ENCODE measurements at regions not wholly inside any gene's neighbourhood (a gene's known extent, or its start where the extent isn't known, plus 50 kb on each side); places are given as distances from the start of the nearest gene placed in this dataset.

DNA sequence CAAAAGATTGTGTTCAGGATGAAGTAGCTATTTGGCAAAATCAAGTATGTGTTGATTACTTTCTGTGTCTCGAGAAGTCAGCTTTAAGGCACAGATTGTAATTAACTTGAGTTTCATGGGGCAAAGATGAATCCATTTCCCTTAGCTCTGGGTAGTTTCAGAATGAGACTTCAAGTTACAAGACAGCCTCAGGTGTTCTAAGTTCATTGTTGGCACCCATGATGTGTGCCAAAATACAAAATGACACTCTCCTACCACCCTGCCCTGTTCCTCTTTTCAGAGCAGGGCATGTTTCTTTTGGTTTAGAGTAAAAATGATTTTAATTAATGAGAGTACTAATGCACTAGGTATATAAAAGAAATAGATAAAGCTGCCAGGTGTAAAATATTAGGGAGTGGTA lies 797.6 kb upstream of the POT1 start:
- in situ Hi-C loops (cut with MboI; ENCODE audit: low pct_unique_long_range_greater_than_20kb, low sequenced_read_pairs, unreplicated experiment), result no loop called here
- TF ChIP-seq, protein P1, sequence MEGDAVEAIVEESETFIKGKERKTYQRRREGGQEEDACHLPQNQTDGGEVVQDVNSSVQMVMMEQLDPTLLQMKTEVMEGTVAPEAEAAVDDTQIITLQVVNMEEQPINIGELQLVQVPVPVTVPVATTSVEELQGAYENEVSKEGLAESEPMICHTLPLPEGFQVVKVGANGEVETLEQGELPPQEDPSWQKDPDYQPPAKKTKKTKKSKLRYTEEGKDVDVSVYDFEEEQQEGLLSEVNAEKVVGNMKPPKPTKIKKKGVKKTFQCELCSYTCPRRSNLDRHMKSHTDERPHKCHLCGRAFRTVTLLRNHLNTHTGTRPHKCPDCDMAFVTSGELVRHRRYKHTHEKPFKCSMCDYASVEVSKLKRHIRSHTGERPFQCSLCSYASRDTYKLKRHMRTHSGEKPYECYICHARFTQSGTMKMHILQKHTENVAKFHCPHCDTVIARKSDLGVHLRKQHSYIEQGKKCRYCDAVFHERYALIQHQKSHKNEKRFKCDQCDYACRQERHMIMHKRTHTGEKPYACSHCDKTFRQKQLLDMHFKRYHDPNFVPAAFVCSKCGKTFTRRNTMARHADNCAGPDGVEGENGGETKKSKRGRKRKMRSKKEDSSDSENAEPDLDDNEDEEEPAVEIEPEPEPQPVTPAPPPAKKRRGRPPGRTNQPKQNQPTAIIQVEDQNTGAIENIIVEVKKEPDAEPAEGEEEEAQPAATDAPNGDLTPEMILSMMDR (IDR thresholded peaks at IDR 0.05; ENCODE audit: extremely low read depth, insufficient read depth, missing control alignments), result no peak
- no peak for DNase-seq (ENCODE audit: low spot score)

DNA sequence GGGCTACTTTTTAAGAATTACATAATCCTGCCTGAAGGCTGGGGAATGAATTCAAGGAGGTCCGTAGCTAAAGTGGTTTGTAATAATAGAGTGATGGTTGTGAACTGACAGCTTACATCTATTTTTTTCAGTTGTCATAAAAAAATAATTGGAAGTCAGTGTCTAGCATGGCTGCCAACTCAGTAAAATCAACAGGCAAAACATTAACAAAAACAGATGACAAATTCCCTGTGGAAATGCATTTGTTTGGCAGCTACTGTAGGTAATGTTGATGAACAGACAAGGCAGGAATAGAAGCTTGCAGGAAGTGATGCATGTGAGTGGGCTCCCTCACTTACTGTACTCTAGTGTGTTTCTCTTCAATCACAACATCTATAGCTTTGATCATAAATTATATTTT lies 766.0 kb upstream of the POT1 start:
- no peak for DNase-seq (ENCODE audit: low spot score)
- in situ Hi-C loops (cut with MboI; ENCODE audit: low pct_unique_long_range_greater_than_20kb, low sequenced_read_pairs, unreplicated experiment), result no loop called here
- TF ChIP-seq, protein P1 (IDR thresholded peaks at IDR 0.05; ENCODE audit: extremely low read depth, insufficient read depth, missing control alignments), result no peak

DNA sequence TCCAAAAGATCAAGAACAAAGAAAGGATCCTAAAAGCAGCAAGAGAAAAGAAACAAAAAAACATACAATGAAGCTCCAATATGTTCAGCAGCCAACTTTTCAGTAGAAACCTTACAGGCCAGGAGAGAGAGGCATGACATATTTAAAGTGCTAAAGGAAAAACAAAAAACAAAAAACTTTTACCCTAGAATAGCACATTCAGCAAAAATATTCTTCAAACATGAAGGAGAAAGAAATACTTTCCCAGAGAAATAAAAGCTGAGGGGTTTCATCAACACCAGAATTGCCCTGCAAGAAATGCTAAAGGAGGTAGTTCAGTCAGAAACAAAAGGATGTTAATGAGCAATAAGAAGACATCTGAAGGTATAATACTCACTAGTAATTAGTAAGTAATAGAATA lies 753.5 kb upstream of the POT1 start:
- TF ChIP-seq, protein P1 (IDR thresholded peaks at IDR 0.05; ENCODE audit: extremely low read depth, insufficient read depth, missing control alignments), result no peak
- in situ Hi-C loops (cut with MboI; ENCODE audit: low pct_unique_long_range_greater_than_20kb, low sequenced_read_pairs, unreplicated experiment), result no loop called here
- DNase-seq (ENCODE audit: low spot score), result no peak

DNA sequence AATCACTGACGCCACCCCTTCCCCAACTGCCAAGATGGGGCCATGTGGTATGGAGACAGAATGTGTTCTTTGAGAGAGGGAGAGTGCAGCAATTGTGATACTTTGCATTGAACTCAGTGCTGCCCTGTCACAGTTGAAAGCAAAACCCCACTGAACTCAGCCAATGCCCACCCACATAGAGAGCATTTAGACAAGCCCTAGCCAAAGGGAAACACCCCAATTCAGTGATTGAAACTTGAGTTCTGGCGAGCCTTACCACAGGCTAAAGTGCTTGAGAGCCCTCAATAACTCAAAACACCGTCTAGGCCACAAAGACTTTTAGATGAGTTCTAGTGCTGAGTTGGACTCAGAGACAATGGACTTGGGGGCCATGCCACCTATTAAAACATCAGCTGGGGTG lies 751.9 kb upstream of the POT1 start:
- DNase-seq (ENCODE audit: low spot score), result no peak
- in situ Hi-C loops (cut with MboI; ENCODE audit: low pct_unique_long_range_greater_than_20kb, low sequenced_read_pairs, unreplicated experiment), result no loop called here
- TF ChIP-seq, protein P1 (IDR thresholded peaks at IDR 0.05; ENCODE audit: extremely low read depth, insufficient read depth, missing control alignments), result no peak

DNA sequence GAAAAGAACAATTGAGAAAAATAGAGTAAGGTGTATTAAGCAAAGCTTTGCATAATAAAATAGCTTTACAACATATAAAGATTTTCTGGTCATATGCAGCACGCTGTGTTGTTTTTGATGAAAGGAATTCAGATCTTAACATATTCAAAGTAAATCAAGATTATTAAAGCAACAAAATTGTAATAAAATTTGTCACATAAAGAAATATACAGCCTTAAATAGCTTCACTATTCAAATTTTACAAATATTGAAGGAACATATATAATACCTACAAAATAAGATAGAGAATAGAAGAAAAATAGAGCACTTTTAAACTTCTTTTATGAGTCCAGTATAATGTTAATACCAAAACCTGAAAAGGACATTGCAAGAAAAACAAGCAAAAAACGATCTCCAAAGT lies 749.1 kb upstream of the POT1 start:
- DNase-seq (ENCODE audit: low spot score), result no peak
- TF ChIP-seq, protein P1 (IDR thresholded peaks at IDR 0.05; ENCODE audit: extremely low read depth, insufficient read depth, missing control alignments), result no peak
- in situ Hi-C loops (cut with MboI; ENCODE audit: low pct_unique_long_range_greater_than_20kb, low sequenced_read_pairs, unreplicated experiment), result no loop called here

GRCh38 chr7:125675640-125676039 lies 746.0 kb upstream of the POT1 start:
- in situ Hi-C loops (cut with MboI; ENCODE audit: low pct_unique_long_range_greater_than_20kb, low sequenced_read_pairs, unreplicated experiment), result no loop called here
- no peak for DNase-seq (ENCODE audit: low spot score)
- TF ChIP-seq, protein P1 (IDR thresholded peaks at IDR 0.05; ENCODE audit: extremely low read depth, insufficient read depth, missing control alignments), result no peak

DNA sequence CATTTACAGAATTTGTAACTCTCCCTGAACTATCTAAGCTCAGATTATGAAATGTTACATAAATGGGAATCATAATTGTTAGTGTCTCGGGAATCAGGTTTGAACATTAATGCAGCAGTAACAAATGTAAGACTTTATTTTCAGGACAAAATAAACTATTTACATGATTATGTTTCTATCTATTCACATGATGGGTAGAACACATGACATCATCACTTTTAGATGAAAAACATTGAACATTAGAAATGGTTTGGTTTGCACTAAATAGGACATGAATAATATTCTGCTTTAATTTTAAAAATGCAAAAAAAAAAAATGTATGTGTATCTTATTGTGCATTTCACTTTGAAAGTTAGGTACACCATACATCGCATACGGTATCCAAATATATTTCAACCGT lies 745.5 kb upstream of the POT1 start:
- TF ChIP-seq, protein P1 (IDR thresholded peaks at IDR 0.05; ENCODE audit: extremely low read depth, insufficient read depth, missing control alignments), result no peak
- in situ Hi-C loops (cut with MboI; ENCODE audit: low pct_unique_long_range_greater_than_20kb, low sequenced_read_pairs, unreplicated experiment), result no loop called here
- no peak for DNase-seq (ENCODE audit: low spot score)
